Gastrocnemius medialis (tissue), 4 donors: ENCODE measurements at regions not wholly inside any gene's neighbourhood (a gene's known extent, or its start where the extent isn't known, plus 50 kb on each side); places are given as distances from the start of the nearest gene placed in this dataset.

Experiments used
- ATAC-seq, 2 donors: fragments of 150-250 bp; one replicate each; pipeline ENCODE4 v1.9.1; 2016
- DNase-seq, 2 donors: peaks; one replicate each; pipeline ENCODE4 v3.0.0-alpha.2; 2019
- H3K27ac ChIP-seq, 4 donors: fragments of 200-600 bp; sonication (generic); 1 replicate in 1 of 4; 2 replicates in 3 of 4; pipeline ENCODE4 v1.5.1; 2016 to 2018; ENCODE audit warnings: mild to moderate bottlenecking in 2 of 4, moderate library complexity in 1 of 4
- H3K27me3 ChIP-seq, 3 donors: fragments of 200-600 bp; sonication (generic) in 2 of 3; 1 replicate in 1 of 3; 2 replicates in 2 of 3; pipeline versions ENCODE4 v1.5.1 to v1.6.0; 2016 to 2019; ENCODE audit warnings: mild to moderate bottlenecking in 1 of 3, moderate library complexity in 1 of 3
- H3K36me3 ChIP-seq, 2 donors: fragments of 200-600 bp; sonication (generic) in 1 of 2; one replicate each; pipeline ENCODE4 v1.5.1; 2017 to 2018
- H3K4me1 ChIP-seq, 2 donors: fragments of 200-600 bp; sonication (generic) in 1 of 2; one replicate each; pipeline ENCODE4 v1.5.1; 2016 to 2017; ENCODE audit warnings: mild to moderate bottlenecking in 2 of 2
- H3K4me3 ChIP-seq, 4 donors: fragments of 200-600 bp; sonication (generic) in 3 of 4; 1 replicate in 1 of 4; 2 replicates in 3 of 4; pipeline ENCODE4 v1.5.1; 2016 to 2019; ENCODE audit warnings: mild to moderate bottlenecking in 2 of 4
- H3K9me3 ChIP-seq, 3 donors: fragments of 200-600 bp; sonication (generic) in 2 of 3; 1 replicate in 1 of 3; 2 replicates in 2 of 3; pipeline ENCODE4 v1.5.1; 2016 to 2019
- POLR2A ChIP-seq, 2 donors: fragments of 450-650 bp; IDR thresholded peaks; one replicate each; pipeline ENCODE4 v1.6.1; 2017; ENCODE audit warnings: antibody characterized with exemption in 2 of 2, mild to moderate bottlenecking in 2 of 2, moderate library complexity in 2 of 2
- in situ Hi-C, 4 donors: fragments of 200-750 bp; cut with MboI; loops; one replicate each; pipeline versions ENCODE4 v1.15.0 to v1.8.0; 2017; ENCODE audit warnings: low sequenced_read_pairs in 4 of 4
- intact Hi-C: fragments of 100-400 bp; cut with DNase I; formaldehyde crosslinking; loops from one replicate; pipeline ENCODE4 v1.15.1; 2023; ENCODE audit warnings: low total_unique reads
- TF ChIP-seq, protein P1 (sequence below), 5 experiments: fragments of 450-650 bp in 3 of 5; fragments of 200-600 bp in 2 of 5; sonication (generic) in 2 of 5; IDR thresholded peaks in 4 of 5; conservative IDR thresholded peaks in 1 of 5; 1 replicate in 4 of 5; 2 replicates in 1 of 5; pipeline ENCODE4 v1.5.1; 2016 to 2019; ENCODE audit warnings: antibody characterized with exemption in 5 of 5, mild to moderate bottlenecking in 3 of 5, moderate library complexity in 3 of 5

DNA sequence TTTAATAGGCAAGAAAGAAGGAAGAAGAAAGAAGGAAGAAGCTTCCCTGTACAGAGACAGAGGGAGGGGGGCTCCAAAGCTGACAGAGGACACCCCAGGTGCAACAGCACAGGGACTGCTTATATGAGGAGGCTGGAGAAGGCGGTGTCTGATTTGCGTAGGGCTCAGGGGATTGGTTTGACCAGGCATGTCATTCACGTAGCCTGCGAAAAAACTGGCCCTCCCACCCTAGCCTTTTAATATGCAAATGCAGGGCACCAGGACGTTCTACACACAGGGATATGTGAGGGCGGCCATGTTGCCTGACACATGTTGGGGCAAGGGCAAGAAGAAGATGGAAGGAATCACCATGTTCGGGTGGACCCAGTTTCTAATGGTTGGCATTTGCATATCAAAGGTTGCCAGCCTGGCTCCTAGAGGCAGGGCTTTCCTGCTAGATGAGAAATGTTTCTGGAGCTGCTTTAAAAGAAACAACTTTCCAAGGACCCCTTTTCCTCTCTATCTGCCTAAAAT, 305.4 kb upstream of the CDYL start:
- peaks cover 0 to 6% of the 10 kb centered on the region in 2 donors for H3K4me1 ChIP-seq
- DNase-seq (no peak), ATAC-seq (no peak)
- H3K27me3 ChIP-seq = no peaks in the 10 kb centered on the region
- no peaks in the 10 kb centered on the region for H3K9me3 ChIP-seq
- in situ Hi-C loops (no loop called here), intact Hi-C loops (loop anchor here (5.0 kb wide), 1 partner anchor 63 kb away; no protein-coding TSS in a partner anchor)
- TF ChIP-seq, protein P1, sequence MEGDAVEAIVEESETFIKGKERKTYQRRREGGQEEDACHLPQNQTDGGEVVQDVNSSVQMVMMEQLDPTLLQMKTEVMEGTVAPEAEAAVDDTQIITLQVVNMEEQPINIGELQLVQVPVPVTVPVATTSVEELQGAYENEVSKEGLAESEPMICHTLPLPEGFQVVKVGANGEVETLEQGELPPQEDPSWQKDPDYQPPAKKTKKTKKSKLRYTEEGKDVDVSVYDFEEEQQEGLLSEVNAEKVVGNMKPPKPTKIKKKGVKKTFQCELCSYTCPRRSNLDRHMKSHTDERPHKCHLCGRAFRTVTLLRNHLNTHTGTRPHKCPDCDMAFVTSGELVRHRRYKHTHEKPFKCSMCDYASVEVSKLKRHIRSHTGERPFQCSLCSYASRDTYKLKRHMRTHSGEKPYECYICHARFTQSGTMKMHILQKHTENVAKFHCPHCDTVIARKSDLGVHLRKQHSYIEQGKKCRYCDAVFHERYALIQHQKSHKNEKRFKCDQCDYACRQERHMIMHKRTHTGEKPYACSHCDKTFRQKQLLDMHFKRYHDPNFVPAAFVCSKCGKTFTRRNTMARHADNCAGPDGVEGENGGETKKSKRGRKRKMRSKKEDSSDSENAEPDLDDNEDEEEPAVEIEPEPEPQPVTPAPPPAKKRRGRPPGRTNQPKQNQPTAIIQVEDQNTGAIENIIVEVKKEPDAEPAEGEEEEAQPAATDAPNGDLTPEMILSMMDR (IDR thresholded peaks at IDR 0.05 in 4 of 5, conservative IDR thresholded peaks at IDR 0.05 in 1 of 5) = no peak
- TF ChIP-seq POLR2A (IDR thresholded peaks at IDR 0.05) = no peak
- no peak overlapping the region for H3K27ac ChIP-seq
- H3K4me3 ChIP-seq = no peak overlapping the region
- H3K36me3 ChIP-seq = no peaks in the 10 kb centered on the region

DNA sequence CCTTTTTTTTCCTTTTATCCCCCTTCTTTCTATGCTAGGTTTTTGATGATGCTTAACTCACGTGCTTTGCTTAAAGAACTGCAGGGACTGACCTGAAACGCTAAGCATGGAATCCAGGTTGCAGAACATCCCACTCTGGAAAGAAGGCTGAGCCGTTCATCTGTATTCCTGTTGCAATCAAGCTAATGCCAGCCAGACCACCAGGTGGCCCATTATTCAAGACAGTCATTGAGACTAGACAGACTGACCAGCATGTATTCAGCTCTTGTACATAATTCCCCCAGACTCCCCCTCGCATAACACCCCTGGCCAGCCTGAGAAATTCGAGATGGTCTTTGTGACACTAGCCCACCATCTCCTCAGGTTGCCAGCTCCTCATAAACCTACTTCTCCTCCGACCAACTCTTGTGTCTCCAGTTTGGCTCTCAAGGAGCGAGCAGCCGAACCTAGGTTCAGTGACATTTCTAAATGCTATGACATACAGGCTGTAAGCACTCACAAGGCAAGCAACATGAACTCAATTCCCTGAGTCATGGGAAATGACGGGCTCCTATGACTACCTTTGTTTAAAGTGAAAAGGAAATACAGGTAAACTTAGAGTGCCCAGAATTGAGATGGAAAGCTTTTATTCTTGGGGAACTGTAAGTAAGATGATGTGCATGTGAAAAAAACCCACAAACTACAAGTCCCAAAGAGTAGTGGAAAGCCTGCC, 309.3 kb upstream of the CDYL start:
- TF ChIP-seq, protein P1 (IDR thresholded peaks at IDR 0.05 in 4 of 5, conservative IDR thresholded peaks at IDR 0.05 in 1 of 5) = no peak
- TF ChIP-seq POLR2A (IDR thresholded peaks at IDR 0.05) = no peak
- intact Hi-C loops = no loop called here
- no peak for ATAC-seq

DNA sequence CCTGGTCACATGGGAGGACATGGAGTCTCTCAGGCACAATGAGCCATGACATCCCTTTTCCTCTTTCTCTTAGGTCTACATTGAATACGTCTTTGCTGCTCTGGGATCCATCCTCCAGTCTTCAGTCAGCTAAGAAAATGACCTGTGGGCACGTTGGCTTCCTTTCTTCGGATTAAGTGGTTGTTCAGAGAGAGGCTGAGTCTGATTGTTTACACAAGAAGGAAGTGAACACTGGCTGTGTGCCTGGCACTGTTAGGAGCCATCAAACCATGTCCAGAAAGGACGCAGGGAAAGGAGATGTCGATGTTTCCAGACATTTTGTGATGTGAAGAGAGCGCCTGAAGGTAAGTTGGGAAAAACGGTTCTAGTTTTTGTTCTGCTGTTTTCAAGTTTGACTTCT, 309.9 kb upstream of the CDYL start:
- no peak for ATAC-seq
- no peak for DNase-seq
- TF ChIP-seq, protein P1 (IDR thresholded peaks at IDR 0.05 in 4 of 5, conservative IDR thresholded peaks at IDR 0.05 in 1 of 5) = no peak
- TF ChIP-seq POLR2A (IDR thresholded peaks at IDR 0.05) = no peak
- H3K36me3 ChIP-seq = no peaks in the 10 kb centered on the region
- no peak overlapping the region for H3K27ac ChIP-seq
- H3K4me3 ChIP-seq = no peak overlapping the region
- peaks cover under 1 to 3% of the 10 kb centered on the region in 2 donors for H3K4me1 ChIP-seq
- intact Hi-C loops (no loop called here), in situ Hi-C loops (no loop called here)
- H3K27me3 ChIP-seq = no peaks in the 10 kb centered on the region
- no peaks in the 10 kb centered on the region for H3K9me3 ChIP-seq

More for the DNA sequence above, 309.3 kb upstream of the CDYL start:
- Histone ChIP-seq H3K36me3 (no peaks in the 10 kb centered on the region), H3K4me3 (no peak overlapping the region), H3K27me3 (no peaks in the 10 kb centered on the region), H3K4me1 (no peaks in the 10 kb centered on the region), H3K27ac (no peak overlapping the region), H3K9me3 (no peaks in the 10 kb centered on the region)
- DNase-seq = no peak
- in situ Hi-C loops = no loop called here

DNA sequence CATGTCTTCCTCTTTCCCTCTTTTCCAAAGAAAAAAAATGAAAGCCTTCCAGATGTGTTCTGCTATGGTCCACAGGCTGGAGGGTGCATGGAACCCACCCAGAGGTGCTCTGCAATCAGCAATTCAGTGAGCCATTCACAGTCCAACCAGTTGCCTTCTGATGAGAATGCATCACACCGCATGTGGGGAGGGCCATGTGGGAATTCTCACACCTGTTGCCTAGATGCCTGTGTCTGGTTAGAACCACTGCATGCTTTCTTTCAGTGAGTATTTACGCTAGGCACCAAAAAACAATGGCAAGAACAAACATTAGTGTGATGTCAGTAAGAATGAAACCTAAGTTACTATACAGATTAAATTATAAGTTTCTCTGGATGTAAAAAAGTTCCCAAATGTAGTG, 311.6 kb upstream of the CDYL start:
- no peak for ATAC-seq
- no peaks in the 10 kb centered on the region for H3K27me3 ChIP-seq
- intact Hi-C loops (loop anchor here (5.0 kb wide), 1 partner anchor 62 kb away; no protein-coding TSS in a partner anchor), in situ Hi-C loops (no loop called here)
- DNase-seq = no peak
- H3K9me3 ChIP-seq = no peaks in the 10 kb centered on the region
- TF ChIP-seq, protein P1 (IDR thresholded peaks at IDR 0.05 in 4 of 5, conservative IDR thresholded peaks at IDR 0.05 in 1 of 5) = no peak
- TF ChIP-seq POLR2A (IDR thresholded peaks at IDR 0.05) = no peak
- H3K4me1 ChIP-seq = peaks cover 17% of the 10 kb centered on the region in 2 donors
- no peak overlapping the region for H3K4me3 ChIP-seq
- H3K36me3 ChIP-seq = no peaks in the 10 kb centered on the region
- H3K27ac ChIP-seq = no peak overlapping the region
